ENCODE measurements at regions not wholly inside any gene's neighbourhood (a gene's known extent, or its start where the extent isn't known, plus 50 kb on each side); places are given as distances from the start of the nearest gene placed in this dataset.

GRCh38 chr17:72011561-72011960 is 109.3 kb upstream of the SOX9 start (continued):
- no peak for TF ChIP-seq YY1 (IDR thresholded peaks at IDR 0.05; ENCODE audit: low read depth, low read length)
- TF ChIP-seq SUZ12 (IDR thresholded peaks at IDR 0.05; ENCODE audit: low read length) = no peak
